SK-N-SH (cell line): ENCODE measurements at regions not wholly inside any gene's neighbourhood (a gene's known extent, or its start where the extent isn't known, plus 50 kb on each side); places are given as distances from the start of the nearest gene placed in this dataset.

Experiments
- CTCF ChIA-PET: fragments of 300-600, 350-600 bp; formaldehyde crosslinking; extraction: SDS; loops from one replicate; lab custom pipeline; 2021; lab: Yijun Ruan, JAX
- POLR2A ChIA-PET: fragments of 350-600 bp; sonication (Branson Sonifier 250); formaldehyde crosslinking; extraction: SDS; loops from one replicate; lab custom pipeline; 2020; ENCODE audit warnings: antibody characterized with exemption, inconsistent platforms; lab: Yijun Ruan, JAX
- DNase-seq: peaks from one replicate; pipeline ENCODE4 v3.0.0; 2012
- H2AFZ ChIP-seq: fragments of 200-600 bp; sonication (generic); 2 replicates; pipeline ENCODE4 v1.8.1; 2016; ENCODE audit warnings: antibody characterized with exemption, mild to moderate bottlenecking, low read depth
- H3F3A ChIP-seq: fragments of 200-600 bp; sonication (generic); replicated peaks from 2 replicates; pipeline ENCODE3; 2016; ENCODE audit warnings: antibody characterized with exemption, mild to moderate bottlenecking; ENCODE audit not compliant: insufficient read depth
- H3K27ac ChIP-seq, 2 experiments: fragments of 200-500 bp in 1 of 2; fragments of 200-600 bp in 1 of 2; sonication (Bioruptor generic) in 1 of 2; sonication (generic), shearing (Covaris generic) in 1 of 2; 2 replicates each; pipeline versions ENCODE4 v1.5.1 to v1.6.1; 2014 to 2016; ENCODE audit warnings: low read depth in 2 of 2, inconsistent platforms in 1 of 2, low read length in 1 of 2, mild to moderate bottlenecking in 1 of 2, mixed read lengths in 1 of 2
- H3K27me3 ChIP-seq: fragments of 200-600 bp; sonication (generic), shearing (Covaris generic); 2 replicates; pipeline ENCODE4 v1.6.1; 2016; ENCODE audit warnings: mixed run types; ENCODE audit not compliant: insufficient read depth
- H3K36me3 ChIP-seq, 2 experiments: fragments of 200-500 bp in 1 of 2; fragments of 200-600 bp in 1 of 2; sonication (Bioruptor generic) in 1 of 2; sonication (generic) in 1 of 2; replicated peaks in 1 of 2; 2 replicates each; pipeline versions ENCODE3 to v1.5.1; 2014 to 2016; ENCODE audit warnings: low read length in 1 of 2, mild to moderate bottlenecking in 1 of 2; ENCODE audit not compliant: insufficient read depth in 2 of 2, control insufficient read depth in 1 of 2
- H3K4me1 ChIP-seq, 2 experiments: fragments of 200-500 bp in 1 of 2; fragments of 200-600 bp in 1 of 2; sonication (Bioruptor generic) in 1 of 2; sonication (generic), shearing (Covaris generic) in 1 of 2; 2 replicates each; pipeline versions ENCODE4 v1.5.1 to v1.6.1; 2014 to 2016; ENCODE audit warnings: low read depth in 1 of 2, low read length in 1 of 2, mixed run types in 1 of 2; ENCODE audit not compliant: insufficient read depth in 2 of 2, control insufficient read depth in 1 of 2
- H3K4me2 ChIP-seq: fragments of 200-600 bp; sonication (generic), shearing (Covaris generic); 2 replicates; pipeline ENCODE4 v1.6.1; 2017; ENCODE audit warnings: mixed run types
- H3K4me3 ChIP-seq, 2 experiments: fragments of 200-500 bp in 1 of 2; fragments of 200-600 bp in 1 of 2; sonication (Bioruptor generic) in 1 of 2; sonication (generic), shearing (Covaris generic) in 1 of 2; 2 replicates each; pipeline versions ENCODE4 v1.5.1 to v1.8.1; 2014 to 2016; ENCODE audit warnings: low read depth in 2 of 2, inconsistent platforms in 1 of 2, low read length in 1 of 2, mild to moderate bottlenecking in 1 of 2, mixed read lengths in 1 of 2, moderate library complexity in 1 of 2
- H3K79me2 ChIP-seq: fragments of 200-600 bp; sonication (generic); 2 replicates; pipeline ENCODE4 v1.8.1; 2017; ENCODE audit warnings: mild to moderate bottlenecking; ENCODE audit not compliant: insufficient read depth
- H3K9ac ChIP-seq: fragments of 200-600 bp; sonication (generic); 2 replicates; pipeline ENCODE4 v1.6.1; 2017; ENCODE audit warnings: mixed run types
- H3K9me2 ChIP-seq: fragments of 200-600 bp; sonication (generic); 2 replicates; pipeline ENCODE4 v1.6.1; 2017; ENCODE audit warnings: mixed run types
- H3K9me3 ChIP-seq: fragments of 200-600 bp; sonication (generic); 2 replicates; pipeline ENCODE4 v1.6.1; 2017; ENCODE audit warnings: mixed run types, mild to moderate bottlenecking, moderate library complexity
- H4K20me1 ChIP-seq: fragments of 200-600 bp; sonication (generic); 2 replicates; pipeline ENCODE4 v1.6.1; 2017; ENCODE audit warnings: mild to moderate bottlenecking, mixed run types; ENCODE audit not compliant: insufficient read depth
- ELF1 ChIP-seq: IDR thresholded peaks from 2 replicates; pipeline ENCODE4 v1.4.0; 2012
- FOSL2 ChIP-seq: IDR thresholded peaks from 2 replicates; pipeline ENCODE4 v1.4.0; 2012; ENCODE audit warnings: low read depth, mild to moderate bottlenecking, moderate library complexity, borderline replicate concordance
- FOXJ3 ChIP-seq: sonication (generic); formaldehyde crosslinking; IDR thresholded peaks from 2 replicates; pipeline ENCODE4 v1.5.1; 2020; ENCODE audit warnings: mild to moderate bottlenecking, missing genetic modification reagents
- FOXM1 ChIP-seq: IDR thresholded peaks from 2 replicates; pipeline ENCODE4 v1.4.0; 2012; ENCODE audit warnings: low read depth, mild to moderate bottlenecking
- MEF2A ChIP-seq: IDR thresholded peaks from 2 replicates; pipeline ENCODE4 v1.4.0; 2012; ENCODE audit warnings: low read depth, borderline replicate concordance
- RAD21 ChIP-seq: IDR thresholded peaks from 2 replicates; pipeline ENCODE4 v1.6.1; 2012; ENCODE audit warnings: mild to moderate bottlenecking, low read length
- SIN3A ChIP-seq: IDR thresholded peaks from 2 replicates; pipeline ENCODE4 v1.6.1; 2012; ENCODE audit warnings: low read depth, mild to moderate bottlenecking, low read length, moderate library complexity, borderline replicate concordance
- SMC3 ChIP-seq: IDR thresholded peaks from 2 replicates; pipeline ENCODE4 v1.6.1; 2012; ENCODE audit warnings: low read depth, low read length, improper control_type of control experiment
- TEAD4 ChIP-seq: IDR thresholded peaks from 2 replicates; pipeline ENCODE4 v1.4.0; 2012; ENCODE audit warnings: mild to moderate bottlenecking, borderline replicate concordance; ENCODE audit not compliant: insufficient read depth
- YY1 ChIP-seq: IDR thresholded peaks from 2 replicates; pipeline ENCODE4 v1.4.0; 2012; ENCODE audit warnings: low read depth, mild to moderate bottlenecking
- WGBS: methylation state at CpG from one replicate; pipeline ENCODE4 v1.1.6; 2017; ENCODE audit warnings: low lambda C conversion rate; 5-methylcytosine and 5-hydroxymethylcytosine counted together
- TF ChIP-seq, protein P1 (sequence below): fragments of 200-600 bp; sonication (generic); IDR thresholded peaks from 2 replicates; pipeline ENCODE4 v1.6.1; 2017; ENCODE audit warnings: antibody characterized with exemption, mild to moderate bottlenecking, moderate library complexity
- TF ChIP-seq, protein P2 (sequence below): IDR thresholded peaks from 2 replicates; pipeline ENCODE4 v1.6.1; 2012; ENCODE audit warnings: mild to moderate bottlenecking, low read depth, low read length, moderate library complexity

DNA sequence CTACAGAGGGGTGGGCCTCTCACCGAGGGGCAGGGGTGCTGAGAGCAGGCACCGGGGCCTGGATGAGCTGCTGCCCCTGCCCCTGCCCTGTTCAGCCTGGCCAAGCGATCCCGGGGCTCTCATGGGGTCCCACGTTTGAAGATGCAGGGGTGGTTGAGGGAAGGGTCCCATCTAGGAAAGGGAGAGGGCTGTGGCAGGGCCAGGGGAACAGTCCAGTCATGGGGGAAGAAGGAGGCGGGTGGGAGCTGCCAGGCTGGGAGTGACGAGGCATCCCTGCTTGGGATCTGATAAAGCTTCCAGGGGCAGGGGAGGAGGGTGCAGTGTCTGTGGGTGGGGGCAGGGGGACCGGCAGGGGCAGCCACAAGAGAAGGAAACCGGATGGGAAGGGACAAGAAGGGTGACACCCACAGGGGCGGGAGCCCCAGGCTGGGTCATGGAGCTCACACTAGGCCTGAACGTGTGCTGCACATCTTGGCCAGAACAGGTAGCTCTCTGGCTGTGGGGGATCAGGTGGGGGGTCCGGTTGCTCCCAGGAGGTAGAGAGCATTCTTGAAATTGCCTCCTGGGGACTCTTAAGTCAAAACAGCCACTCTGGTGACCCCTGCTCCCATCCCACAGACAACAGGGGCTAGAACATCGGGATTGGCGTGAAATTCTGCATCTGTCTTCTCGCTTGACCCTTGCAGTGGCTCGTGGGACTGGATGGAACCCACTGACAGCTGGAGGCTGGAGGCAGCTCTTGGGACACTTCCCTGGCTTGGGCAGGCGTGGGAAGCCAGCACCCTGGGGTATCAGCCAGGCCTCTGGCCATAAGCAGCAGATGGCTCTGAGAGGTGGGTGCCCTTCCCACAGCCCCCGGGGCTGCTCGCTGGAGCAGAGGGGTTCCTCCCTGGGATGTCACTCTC, 58.0 kb upstream of the GATA5 start:
- H3K9ac ChIP-seq, result no peak overlapping the region
- DNase-seq, result no peak
- no peaks in the 10 kb centered on the region for H3F3A ChIP-seq
- H3K27me3 ChIP-seq, result no peaks in the 10 kb centered on the region
- WGBS, result 34% methylated on average over 16 of the region's 19 CpGs
- H3K79me2 ChIP-seq, result no peaks in the 10 kb centered on the region
- TF ChIP-seq SMC3 (no peak), FOXM1 (no peak), RAD21 (no peak), YY1 (no peak), TEAD4 (no peak), ELF1 (no peak), FOSL2 (no peak), FOXJ3 (no peak), SIN3A (no peak), MEF2A (no peak)
- TF ChIP-seq, protein P1, sequence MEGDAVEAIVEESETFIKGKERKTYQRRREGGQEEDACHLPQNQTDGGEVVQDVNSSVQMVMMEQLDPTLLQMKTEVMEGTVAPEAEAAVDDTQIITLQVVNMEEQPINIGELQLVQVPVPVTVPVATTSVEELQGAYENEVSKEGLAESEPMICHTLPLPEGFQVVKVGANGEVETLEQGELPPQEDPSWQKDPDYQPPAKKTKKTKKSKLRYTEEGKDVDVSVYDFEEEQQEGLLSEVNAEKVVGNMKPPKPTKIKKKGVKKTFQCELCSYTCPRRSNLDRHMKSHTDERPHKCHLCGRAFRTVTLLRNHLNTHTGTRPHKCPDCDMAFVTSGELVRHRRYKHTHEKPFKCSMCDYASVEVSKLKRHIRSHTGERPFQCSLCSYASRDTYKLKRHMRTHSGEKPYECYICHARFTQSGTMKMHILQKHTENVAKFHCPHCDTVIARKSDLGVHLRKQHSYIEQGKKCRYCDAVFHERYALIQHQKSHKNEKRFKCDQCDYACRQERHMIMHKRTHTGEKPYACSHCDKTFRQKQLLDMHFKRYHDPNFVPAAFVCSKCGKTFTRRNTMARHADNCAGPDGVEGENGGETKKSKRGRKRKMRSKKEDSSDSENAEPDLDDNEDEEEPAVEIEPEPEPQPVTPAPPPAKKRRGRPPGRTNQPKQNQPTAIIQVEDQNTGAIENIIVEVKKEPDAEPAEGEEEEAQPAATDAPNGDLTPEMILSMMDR, result no peak
- TF ChIP-seq, protein P2, sequence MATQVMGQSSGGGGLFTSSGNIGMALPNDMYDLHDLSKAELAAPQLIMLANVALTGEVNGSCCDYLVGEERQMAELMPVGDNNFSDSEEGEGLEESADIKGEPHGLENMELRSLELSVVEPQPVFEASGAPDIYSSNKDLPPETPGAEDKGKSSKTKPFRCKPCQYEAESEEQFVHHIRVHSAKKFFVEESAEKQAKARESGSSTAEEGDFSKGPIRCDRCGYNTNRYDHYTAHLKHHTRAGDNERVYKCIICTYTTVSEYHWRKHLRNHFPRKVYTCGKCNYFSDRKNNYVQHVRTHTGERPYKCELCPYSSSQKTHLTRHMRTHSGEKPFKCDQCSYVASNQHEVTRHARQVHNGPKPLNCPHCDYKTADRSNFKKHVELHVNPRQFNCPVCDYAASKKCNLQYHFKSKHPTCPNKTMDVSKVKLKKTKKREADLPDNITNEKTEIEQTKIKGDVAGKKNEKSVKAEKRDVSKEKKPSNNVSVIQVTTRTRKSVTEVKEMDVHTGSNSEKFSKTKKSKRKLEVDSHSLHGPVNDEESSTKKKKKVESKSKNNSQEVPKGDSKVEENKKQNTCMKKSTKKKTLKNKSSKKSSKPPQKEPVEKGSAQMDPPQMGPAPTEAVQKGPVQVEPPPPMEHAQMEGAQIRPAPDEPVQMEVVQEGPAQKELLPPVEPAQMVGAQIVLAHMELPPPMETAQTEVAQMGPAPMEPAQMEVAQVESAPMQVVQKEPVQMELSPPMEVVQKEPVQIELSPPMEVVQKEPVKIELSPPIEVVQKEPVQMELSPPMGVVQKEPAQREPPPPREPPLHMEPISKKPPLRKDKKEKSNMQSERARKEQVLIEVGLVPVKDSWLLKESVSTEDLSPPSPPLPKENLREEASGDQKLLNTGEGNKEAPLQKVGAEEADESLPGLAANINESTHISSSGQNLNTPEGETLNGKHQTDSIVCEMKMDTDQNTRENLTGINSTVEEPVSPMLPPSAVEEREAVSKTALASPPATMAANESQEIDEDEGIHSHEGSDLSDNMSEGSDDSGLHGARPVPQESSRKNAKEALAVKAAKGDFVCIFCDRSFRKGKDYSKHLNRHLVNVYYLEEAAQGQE, result no peak
- H3K4me2 ChIP-seq, result no peak overlapping the region
- H3K4me1 ChIP-seq, result no peaks in the 10 kb centered on the region; a peak in 1 of 4 replicates
- no peak overlapping the region for H2AFZ ChIP-seq
- no peak overlapping the region for H3K4me3 ChIP-seq
- CTCF ChIA-PET, result interaction anchor here (0.7 to 2.3 kb wide), 3 partner anchors 9 to 422 kb away, joined by 3 to 5 read pairs (median 3); no protein-coding TSS in a partner anchor
- no peaks in the 10 kb centered on the region for H3K36me3 ChIP-seq
- H3K27ac ChIP-seq, result no peak overlapping the region
- POLR2A ChIA-PET, result no interaction called here
- no peaks in the 10 kb centered on the region for H4K20me1 ChIP-seq
- no peaks in the 10 kb centered on the region for H3K9me2 ChIP-seq
- no peaks in the 10 kb centered on the region for H3K9me3 ChIP-seq
